ENCODE measurements at regions not wholly inside any gene's neighbourhood (a gene's known extent, or its start where the extent isn't known, plus 50 kb on each side); places are given as distances from the start of the nearest gene placed in this dataset.

- Histone ChIP-seq H3K4me3 (no peak overlapping the region), H3K27ac (no peak overlapping the region), H3K27me3 (no peaks in the 10 kb centered on the region), H3K36me3 (no peaks in the 10 kb centered on the region), H3K4me1 (peaks cover 0 to 4% of the 10 kb centered on the region in 2 donors), H3K9me3 (no peaks in the 10 kb centered on the region)
- DNase-seq (ENCODE audit: low spot score in 2 of 2), result no peak
- intact Hi-C loops (cut with DNase I), result loop anchor here (5.0 to 10.0 kb wide), 3 partner anchors 67 to 368 kb away; no protein-coding TSS in a partner anchor
- TF ChIP-seq CTCF (IDR thresholded peaks at IDR 0.05), result no peak
Measured at GRCh38 chr20:6635034-6635736, 132.3 kb upstream of the BMP2 start.

- no peak for DNase-seq (ENCODE audit: low spot score in 2 of 2)
- Histone ChIP-seq H3K9me3 (no peaks in the 10 kb centered on the region), H3K27ac (no peak overlapping the region), H3K4me1 (peaks cover 0 to 4% of the 10 kb centered on the region in 2 donors), H3K27me3 (no peaks in the 10 kb centered on the region), H3K4me3 (no peak overlapping the region), H3K36me3 (no peaks in the 10 kb centered on the region)
- TF ChIP-seq CTCF (IDR thresholded peaks at IDR 0.05), result no peak
- intact Hi-C loops (cut with DNase I), result loop anchor here (10.0 kb wide), 1 partner anchor 183 kb away; no protein-coding TSS in a partner anchor
Measured at GRCh38 chr20:6632187-6632586, 135.3 kb upstream of the BMP2 start.

GRCh38 chr20:6630514-6630913 is 137.0 kb upstream of the BMP2 start:
- Histone ChIP-seq H3K27ac (no peak overlapping the region), H3K27me3 (no peaks in the 10 kb centered on the region), H3K4me1 (no peaks in the 10 kb centered on the region), H3K9me3 (no peaks in the 10 kb centered on the region), H3K4me3 (no peak overlapping the region), H3K36me3 (no peaks in the 10 kb centered on the region)
- intact Hi-C loops (cut with DNase I), result loop anchor here (10.0 kb wide), 1 partner anchor 184 kb away; no protein-coding TSS in a partner anchor
- no peak for DNase-seq (ENCODE audit: low spot score in 2 of 2)
- no peak for TF ChIP-seq CTCF (IDR thresholded peaks at IDR 0.05)

- Histone ChIP-seq H3K36me3 (no peaks in the 10 kb centered on the region), H3K27me3 (no peaks in the 10 kb centered on the region), H3K4me3 (no peak overlapping the region), H3K27ac (no peak overlapping the region), H3K4me1 (no peaks in the 10 kb centered on the region), H3K9me3 (no peaks in the 10 kb centered on the region)
- no peak for TF ChIP-seq CTCF (IDR thresholded peaks at IDR 0.05)
- DNase-seq (ENCODE audit: low spot score in 2 of 2), result no peak
- intact Hi-C loops (cut with DNase I), result no loop called here
Measured at GRCh38 chr20:6629564-6629963, 137.9 kb upstream of the BMP2 start.

- Histone ChIP-seq H3K4me1 (no peaks in the 10 kb centered on the region), H3K9me3 (no peaks in the 10 kb centered on the region), H3K36me3 (no peaks in the 10 kb centered on the region), H3K27ac (no peak overlapping the region), H3K4me3 (no peak overlapping the region), H3K27me3 (no peaks in the 10 kb centered on the region)
- no peak for DNase-seq (ENCODE audit: low spot score in 2 of 2)
- intact Hi-C loops (cut with DNase I), result no loop called here
- no peak for TF ChIP-seq CTCF (IDR thresholded peaks at IDR 0.05)
Measured at GRCh38 chr20:6626805-6627204, 140.7 kb upstream of the BMP2 start.
